H9 (cell line): ENCODE measurements at regions not wholly inside any gene's neighbourhood (a gene's known extent, or its start where the extent isn't known, plus 50 kb on each side); places are given as distances from the start of the nearest gene placed in this dataset.
A peak's percentile ranks its signal among the peaks of the same experiment; 100 is the strongest.

Source experiments
- DNase-seq: peaks from one replicate; pipeline ENCODE4 v3.0.0-alpha.2; 2017
- H2AFZ ChIP-seq: one replicate; pipeline ENCODE4 v1.6.1; 2013; ENCODE audit warnings: mild to moderate bottlenecking, low read length, control low read depth, moderate library complexity
- H2AK5ac ChIP-seq: 2 replicates; pipeline ENCODE4 v1.6.1; 2013; ENCODE audit warnings: low read length, control low read depth, mixed read lengths; ENCODE audit not compliant: insufficient read length
- H2BK120ac ChIP-seq: one replicate; pipeline ENCODE4 v1.6.1; 2013; ENCODE audit warnings: low read depth, mild to moderate bottlenecking, low read length, control low read depth, inconsistent platforms; ENCODE audit not compliant: poor library complexity, severe bottlenecking
- H2BK12ac ChIP-seq: 2 replicates; pipeline ENCODE4 v1.6.1; 2013; ENCODE audit warnings: low read length, control low read depth, mixed read lengths, low read depth; ENCODE audit not compliant: insufficient read length
- H2BK15ac ChIP-seq: 2 replicates; pipeline ENCODE4 v1.6.1; 2013; ENCODE audit warnings: low read depth, low read length, control low read depth
- H2BK20ac ChIP-seq: one replicate; pipeline ENCODE4 v1.6.1; 2013; ENCODE audit warnings: low read depth, mild to moderate bottlenecking, low read length, control low read depth, inconsistent platforms; ENCODE audit not compliant: poor library complexity, severe bottlenecking
- H2BK5ac ChIP-seq: 2 replicates; pipeline ENCODE4 v1.6.1; 2013; ENCODE audit warnings: low read length, control low read depth, mixed read lengths; ENCODE audit not compliant: insufficient read length
- H3K14ac ChIP-seq: 2 replicates; pipeline ENCODE4 v1.6.1; 2013; ENCODE audit warnings: low read length, control low read depth; ENCODE audit not compliant: insufficient read depth
- H3K18ac ChIP-seq: 2 replicates; pipeline ENCODE4 v1.6.1; 2013; ENCODE audit warnings: low read depth, mild to moderate bottlenecking, mixed read lengths, low read length, control low read depth; ENCODE audit not compliant: insufficient read length
- H3K23ac ChIP-seq: 2 replicates; pipeline ENCODE4 v1.6.1; 2013; ENCODE audit warnings: low read length, control low read depth, mixed read lengths, low read depth; ENCODE audit not compliant: insufficient read length
- H3K23me2 ChIP-seq: 2 replicates; pipeline ENCODE4 v1.6.1; 2013; ENCODE audit warnings: low read depth, mild to moderate bottlenecking, mixed read lengths, low read length, control low read depth; ENCODE audit not compliant: insufficient read length, poor library complexity, severe bottlenecking
- H3K27ac ChIP-seq: 2 replicates; pipeline ENCODE4 v1.5.1; 2013; ENCODE audit warnings: low read length, control low read depth, mixed read lengths, low read depth; ENCODE audit not compliant: insufficient read length
- H3K27me3 ChIP-seq: 2 replicates; pipeline ENCODE4 v1.6.1; 2013; ENCODE audit warnings: low read length, control low read depth, inconsistent platforms; ENCODE audit not compliant: insufficient read depth
- H3K4ac ChIP-seq: 2 replicates; pipeline ENCODE4 v1.6.1; 2013; ENCODE audit warnings: low read depth, mild to moderate bottlenecking, control low read depth, inconsistent platforms, low read length, moderate library complexity
- H3K4me1 ChIP-seq: 2 replicates; pipeline ENCODE4 v1.6.1; 2013; ENCODE audit warnings: low read length, control low read depth, inconsistent platforms; ENCODE audit not compliant: insufficient read depth
- H3K4me2 ChIP-seq: 2 replicates; pipeline ENCODE4 v1.6.1; 2013; ENCODE audit warnings: low read length, control low read depth, mixed read lengths; ENCODE audit not compliant: insufficient read length, insufficient read depth
- H3K56ac ChIP-seq: 2 replicates; pipeline ENCODE4 v1.6.1; 2013; ENCODE audit warnings: low read depth, mild to moderate bottlenecking, mixed read lengths, low read length, control low read depth; ENCODE audit not compliant: insufficient read length
- H3K79me1 ChIP-seq: 2 replicates; pipeline ENCODE4 v1.6.1; 2013; ENCODE audit warnings: low read depth, mild to moderate bottlenecking, moderate library complexity, low read length, control low read depth, inconsistent platforms; ENCODE audit not compliant: insufficient read depth, poor library complexity, severe bottlenecking
- H3K79me2 ChIP-seq: 2 replicates; pipeline ENCODE4 v1.6.1; 2013; ENCODE audit warnings: low read length, control low read depth, inconsistent platforms; ENCODE audit not compliant: insufficient read depth
- H3K9ac ChIP-seq: 2 replicates; pipeline ENCODE4 v1.6.1; 2013; ENCODE audit warnings: low read length, control low read depth, mixed read lengths; ENCODE audit not compliant: insufficient read length; ENCODE audit errors: extremely low read depth
- H3K9me3 ChIP-seq: one replicate; pipeline ENCODE4 v1.6.1; 2013; ENCODE audit warnings: low read depth, low read length, inconsistent platforms; ENCODE audit not compliant: control insufficient read depth
- H3T11ph ChIP-seq: one replicate; pipeline ENCODE4 v1.6.1; 2013; ENCODE audit warnings: mild to moderate bottlenecking, low read length, control low read depth, inconsistent platforms
- H4K20me1 ChIP-seq: one replicate; pipeline ENCODE4 v1.6.1; 2013; ENCODE audit not compliant: control insufficient read depth, insufficient read length, insufficient read depth
- H4K5ac ChIP-seq: 2 replicates; pipeline ENCODE4 v1.6.1; 2013; ENCODE audit warnings: low read depth, mild to moderate bottlenecking, mixed read lengths, low read length, control low read depth; ENCODE audit not compliant: insufficient read length
- H4K8ac ChIP-seq: replicated peaks from 2 replicates; pipeline ENCODE4 v1.6.1; 2013; ENCODE audit warnings: low read length, control low read depth, mixed read lengths, low read depth; ENCODE audit not compliant: insufficient read length
- H4K91ac ChIP-seq: 2 replicates; pipeline ENCODE4 v1.6.1; 2013; ENCODE audit warnings: low read depth, mild to moderate bottlenecking, moderate library complexity, mixed read lengths, low read length, control low read depth; ENCODE audit not compliant: insufficient read length
- H3K27ac Mint-ChIP-seq, 3 experiments: 2 replicates in 2 of 3; 3 replicates in 1 of 3; pipeline ENCODE4 v1.8.0; 2020 to 2021; ENCODE audit warnings: mixed read lengths in 3 of 3, mild to moderate bottlenecking in 1 of 3, moderate library complexity in 1 of 3
- H3K27me3 Mint-ChIP-seq: 2 replicates; pipeline ENCODE4 v1.8.0; 2021; ENCODE audit warnings: low read depth, mild to moderate bottlenecking, moderate library complexity, mixed read lengths
- H3K36me3 Mint-ChIP-seq, 3 experiments: 2 replicates in 2 of 3; 3 replicates in 1 of 3; pipeline ENCODE4 v1.8.0; 2020 to 2021; ENCODE audit warnings: low read depth in 3 of 3, mixed read lengths in 3 of 3; ENCODE audit not compliant: insufficient read depth in 1 of 3
- H3K4me1 Mint-ChIP-seq, 2 experiments: 2 replicates each; pipeline ENCODE4 v1.8.0; 2020; ENCODE audit warnings: mixed read lengths in 2 of 2
- H3K4me3 Mint-ChIP-seq, 2 experiments: 2 replicates in 1 of 2; 3 replicates in 1 of 2; pipeline ENCODE4 v1.8.0; 2020 to 2021; ENCODE audit warnings: mild to moderate bottlenecking in 2 of 2, mixed read lengths in 2 of 2, moderate library complexity in 1 of 2
- H3K9me3 Mint-ChIP-seq, 2 experiments: 2 replicates in 1 of 2; 3 replicates in 1 of 2; pipeline ENCODE4 v1.8.0; 2020; ENCODE audit warnings: mild to moderate bottlenecking in 2 of 2, mixed read lengths in 2 of 2, moderate library complexity in 1 of 2
- CTCF ChIP-seq: fragments of 200-600 bp; sonication (generic); conservative IDR thresholded peaks from 3 replicates; pipeline ENCODE4 v1.8.0; 2021; ENCODE audit warnings: antibody characterized with exemption, mild to moderate bottlenecking
- WGBS: extraction: QIAGEN DNeasy Blood & Tissue Kit; methylation state at CpG from one replicate; pipeline ENCODE4 v1.1.7; 2013; ENCODE audit warnings: missing lambda C conversion rate, low lambda C conversion rate, mixed read lengths; ENCODE audit not compliant: insufficient read length; ENCODE audit errors: extremely low coverage; 5-methylcytosine and 5-hydroxymethylcytosine counted together

- Histone ChIP-seq H3K79me1 (no peaks in the 10 kb centered on the region), H3K56ac (no peak overlapping the region), H2BK5ac (no peak overlapping the region), H2BK120ac (no peak overlapping the region), H3T11ph (no peak overlapping the region), H3K9me3 (no peaks in the 10 kb centered on the region), H3K18ac (no peak overlapping the region), H3K23ac (no peak overlapping the region), H4K8ac (no peak overlapping the region), H3K27ac (no peak overlapping the region), H2BK15ac (no peak overlapping the region), H3K9ac (no peak overlapping the region), H3K4ac (no peak overlapping the region), H2BK12ac (no peak overlapping the region), H4K20me1 (no peaks in the 10 kb centered on the region), H3K79me2 (no peaks in the 10 kb centered on the region), H2BK20ac (no peak overlapping the region), H3K14ac (no peak overlapping the region), H3K23me2 (peaks cover 35% of the 10 kb centered on the region), H3K27me3 (peaks cover 79% of the 10 kb centered on the region), H4K5ac (no peak overlapping the region), H2AK5ac (no peak overlapping the region), H3K4me1 (no peaks in the 10 kb centered on the region), H4K91ac (no peak overlapping the region), H3K4me2 (peak overlapping the region; percentile 61), H2AFZ (no peak overlapping the region)
- no CpG with 5 or more reads among the region's 83 CpGs for WGBS
- DNase-seq = peak; percentile 78
- no peaks in the 10 kb centered on the region; a peak in 2 of 7 replicates for H3K36me3 Mint-ChIP-seq
- H3K4me1 Mint-ChIP-seq = peaks cover 40 to 71% of the 10 kb centered on the region in 2 experiments
- no peak overlapping the region for H3K27ac Mint-ChIP-seq
- peaks cover 99% of the 10 kb centered on the region for H3K27me3 Mint-ChIP-seq
- peak overlapping the region; percentile 76 to 92 for H3K4me3 Mint-ChIP-seq
- TF ChIP-seq CTCF = peak; percentile 55
- H3K9me3 Mint-ChIP-seq = no peaks in the 10 kb centered on the region; a peak in 2 of 5 replicates
These were observed 101.2 kb upstream of the HSD17B12 start for GRCh38 chr11:43579171-43579918.
